RWPE2 (cell line): ENCODE measurements at regions not wholly inside any gene's neighbourhood (a gene's known extent, or its start where the extent isn't known, plus 50 kb on each side); places are given as distances from the start of the nearest gene placed in this dataset.
A peak's percentile ranks its signal among the peaks of the same experiment; 100 is the strongest.
"Not testable (repeated sequence)": the region's sequence is repeated elsewhere in the genome, so short reads cannot be mapped to it uniquely, and the experiment has no call there.

ENCODE experiments used
- ATAC-seq: fragments of 200-7000 bp; cut with Tn5 transposase; 3 replicates; pipeline ENCODE4 v1.9.1; 2021; ENCODE audit warnings: low read depth
- DNase-seq: peaks from one replicate; pipeline ENCODE4 v3.0.0-alpha.2; 2020; ENCODE audit warnings: low spot score
- H3K27ac ChIP-seq: fragments of 450-650 bp; 2 replicates; pipeline ENCODE4 v1.5.1; 2017; ENCODE audit warnings: mild to moderate bottlenecking; ENCODE audit not compliant: poor library complexity, severe bottlenecking
- H3K27me3 ChIP-seq: fragments of 250-450 bp; sonication (Bioruptor Pico); 2 replicates; pipeline ENCODE4 v1.5.1; 2021; ENCODE audit warnings: mild to moderate bottlenecking, moderate library complexity; ENCODE audit not compliant: insufficient read depth, poor library complexity, severe bottlenecking
- H3K36me3 ChIP-seq: fragments of 250-450 bp; sonication (Bioruptor Pico); 2 replicates; pipeline ENCODE4 v1.5.1; 2020; ENCODE audit warnings: low read depth, mild to moderate bottlenecking, moderate library complexity
- H3K4me1 ChIP-seq: fragments of 250-450 bp; sonication (Bioruptor Pico); 2 replicates; pipeline ENCODE4 v1.5.1; 2021; ENCODE audit warnings: mild to moderate bottlenecking, moderate library complexity; ENCODE audit not compliant: insufficient read depth, poor library complexity, severe bottlenecking
- H3K4me3 ChIP-seq: fragments of 250-450 bp; sonication (Bioruptor Pico); 2 replicates; pipeline ENCODE4 v1.5.1; 2021; ENCODE audit warnings: mild to moderate bottlenecking, moderate library complexity; ENCODE audit not compliant: severe bottlenecking
- H3K9me3 ChIP-seq: fragments of 250-450 bp; sonication (Bioruptor Pico); 2 replicates; pipeline ENCODE4 v1.5.1; 2021; ENCODE audit warnings: mild to moderate bottlenecking, moderate library complexity; ENCODE audit not compliant: severe bottlenecking
- TF ChIP-seq, protein P1 (sequence below): fragments of 450-650 bp; IDR thresholded peaks from one replicate; pipeline ENCODE4 v1.5.1; 2017; ENCODE audit warnings: mild to moderate bottlenecking, moderate library complexity; ENCODE audit not compliant: poor library complexity, severe bottlenecking

DNA sequence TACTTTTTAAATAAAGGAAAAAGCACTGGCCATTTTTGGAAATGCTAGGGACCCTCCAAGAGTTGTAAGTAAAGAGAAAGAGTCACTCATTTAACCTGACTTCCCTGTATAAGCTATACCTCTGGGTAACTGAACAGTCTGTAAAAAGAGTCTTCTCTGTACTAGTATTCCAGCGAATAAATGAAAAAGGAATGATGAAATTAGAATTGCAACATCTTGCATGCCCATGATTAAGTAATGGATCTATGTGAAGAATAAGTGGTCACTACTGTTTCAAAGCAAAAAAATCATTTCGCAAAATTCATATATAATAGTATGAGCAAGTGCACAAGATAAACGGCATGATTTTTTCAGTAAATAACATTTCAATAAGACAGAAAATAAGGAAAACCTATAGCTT, 116.8 kb downstream of the ZFAND4 start:
- DNase-seq = no peak
- no peaks in the 10 kb centered on the region for H3K27me3 ChIP-seq
- no peaks in the 10 kb centered on the region for H3K36me3 ChIP-seq
- H3K27ac ChIP-seq = no peak overlapping the region
- H3K9me3 ChIP-seq = no peaks in the 10 kb centered on the region
- no peak overlapping the region for H3K4me3 ChIP-seq
- TF ChIP-seq, protein P1, sequence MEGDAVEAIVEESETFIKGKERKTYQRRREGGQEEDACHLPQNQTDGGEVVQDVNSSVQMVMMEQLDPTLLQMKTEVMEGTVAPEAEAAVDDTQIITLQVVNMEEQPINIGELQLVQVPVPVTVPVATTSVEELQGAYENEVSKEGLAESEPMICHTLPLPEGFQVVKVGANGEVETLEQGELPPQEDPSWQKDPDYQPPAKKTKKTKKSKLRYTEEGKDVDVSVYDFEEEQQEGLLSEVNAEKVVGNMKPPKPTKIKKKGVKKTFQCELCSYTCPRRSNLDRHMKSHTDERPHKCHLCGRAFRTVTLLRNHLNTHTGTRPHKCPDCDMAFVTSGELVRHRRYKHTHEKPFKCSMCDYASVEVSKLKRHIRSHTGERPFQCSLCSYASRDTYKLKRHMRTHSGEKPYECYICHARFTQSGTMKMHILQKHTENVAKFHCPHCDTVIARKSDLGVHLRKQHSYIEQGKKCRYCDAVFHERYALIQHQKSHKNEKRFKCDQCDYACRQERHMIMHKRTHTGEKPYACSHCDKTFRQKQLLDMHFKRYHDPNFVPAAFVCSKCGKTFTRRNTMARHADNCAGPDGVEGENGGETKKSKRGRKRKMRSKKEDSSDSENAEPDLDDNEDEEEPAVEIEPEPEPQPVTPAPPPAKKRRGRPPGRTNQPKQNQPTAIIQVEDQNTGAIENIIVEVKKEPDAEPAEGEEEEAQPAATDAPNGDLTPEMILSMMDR = no peak
- ATAC-seq = no peak
- H3K4me1 ChIP-seq = no peaks in the 10 kb centered on the region

DNA sequence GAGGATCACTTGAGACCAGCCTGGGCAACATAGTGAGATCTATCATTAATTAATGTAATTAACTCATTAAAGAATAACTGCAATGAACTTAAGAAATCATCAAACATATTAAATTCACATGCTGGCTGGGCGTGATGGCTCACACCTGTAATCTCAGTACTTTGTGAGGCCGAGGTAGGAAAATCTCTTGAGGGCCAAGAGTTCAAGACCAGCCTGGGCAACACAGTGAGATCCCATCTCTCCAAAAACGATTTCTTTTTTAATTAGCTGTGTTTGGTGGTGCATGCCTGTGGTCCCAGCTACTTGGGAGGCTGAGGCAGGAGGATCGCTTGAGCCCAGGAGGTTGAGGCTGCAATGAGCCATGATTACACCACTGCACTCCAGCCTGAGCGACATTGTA, 117.2 kb downstream of the ZFAND4 start:
- H3K27ac ChIP-seq, H3K9me3 ChIP-seq, DNase-seq, H3K4me3 ChIP-seq, H3K4me1 ChIP-seq, H3K36me3 ChIP-seq, ATAC-seq, H3K27me3 ChIP-seq: not testable (repeated sequence)

DNA sequence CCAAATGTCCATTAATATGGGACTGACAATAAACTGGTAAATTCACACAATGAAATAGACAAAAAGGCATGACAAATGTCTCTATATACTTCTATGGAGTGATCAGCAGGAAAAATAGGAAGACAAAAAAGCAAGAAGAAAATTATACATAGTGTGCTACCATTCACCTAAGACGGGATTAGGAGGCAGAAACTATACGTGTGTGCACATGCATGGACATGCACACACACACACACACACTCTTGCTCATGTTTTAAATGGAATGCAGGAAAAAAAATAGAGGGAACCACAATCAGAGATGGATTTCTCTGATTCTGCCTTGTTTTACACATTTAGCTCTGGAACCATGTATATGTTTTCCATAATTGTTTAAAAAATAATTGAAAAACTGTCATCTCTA, 119.0 kb downstream of the ZFAND4 start:
- TF ChIP-seq, protein P1 = no peak
- Histone ChIP-seq H3K4me1 (no peaks in the 10 kb centered on the region), H3K4me3 (no peak overlapping the region), H3K9me3 (no peaks in the 10 kb centered on the region), H3K36me3 (no peaks in the 10 kb centered on the region), H3K27ac (no peak overlapping the region), H3K27me3 (no peaks in the 10 kb centered on the region)
- 0 out of 3 replicates have a peak, but pooled peaks have one; percentile 33 for ATAC-seq
- DNase-seq = no peak

DNA sequence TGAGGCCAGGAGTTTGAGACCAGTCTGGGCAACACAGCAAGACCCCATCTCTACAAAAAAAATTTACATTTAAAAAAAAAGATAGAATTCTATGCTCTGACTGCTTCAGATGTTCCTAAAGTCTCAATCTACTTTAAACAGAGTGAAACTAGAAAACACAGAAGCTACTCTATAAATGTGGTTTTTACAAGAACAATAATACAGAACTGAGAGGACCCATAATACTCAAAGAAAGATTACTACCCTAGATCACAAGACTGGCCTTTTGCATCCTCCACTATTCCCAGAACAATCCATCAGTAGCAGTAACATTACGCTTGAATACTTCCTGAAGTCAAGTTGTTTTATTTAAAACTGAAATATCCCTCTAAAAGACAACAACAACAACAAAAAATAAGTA, 119.4 kb downstream of the ZFAND4 start:
- Histone ChIP-seq H3K36me3 (no peaks in the 10 kb centered on the region), H3K4me1 (no peaks in the 10 kb centered on the region), H3K9me3 (no peaks in the 10 kb centered on the region), H3K27me3 (no peaks in the 10 kb centered on the region), H3K27ac (no peak overlapping the region), H3K4me3 (no peak overlapping the region)
- TF ChIP-seq, protein P1 = no peak
- no peak for ATAC-seq
- DNase-seq = no peak

DNA sequence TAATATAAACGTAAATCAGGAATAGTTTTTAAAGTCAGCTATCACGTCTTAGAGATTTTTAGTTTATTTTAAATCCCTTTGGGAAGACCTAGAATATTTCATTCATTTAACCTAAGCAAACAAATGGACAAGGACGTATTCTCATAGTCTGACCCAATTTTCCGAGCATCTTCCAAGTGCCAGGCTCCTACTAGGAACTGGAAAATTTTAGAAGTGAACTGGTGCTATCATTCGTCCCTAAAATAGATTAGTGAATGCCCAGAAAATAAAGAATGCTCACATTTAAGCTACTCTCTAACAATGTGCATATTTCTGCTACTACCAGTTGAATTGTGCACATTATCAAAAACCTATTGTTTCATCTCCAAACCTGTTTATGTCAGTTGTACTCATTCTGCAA, 120.1 kb downstream of the ZFAND4 start:
- H3K9me3 ChIP-seq = no peaks in the 10 kb centered on the region
- no peak overlapping the region for H3K4me3 ChIP-seq
- H3K27me3 ChIP-seq = no peaks in the 10 kb centered on the region
- DNase-seq (no peak), ATAC-seq (no peak)
- no peak overlapping the region for H3K27ac ChIP-seq
- no peaks in the 10 kb centered on the region for H3K36me3 ChIP-seq
- H3K4me1 ChIP-seq = no peaks in the 10 kb centered on the region
- TF ChIP-seq, protein P1 = no peak
